Erythroblast (primary cell): ENCODE measurements at regions not wholly inside any gene's neighbourhood (a gene's known extent, or its start where the extent isn't known, plus 50 kb on each side); places are given as distances from the start of the nearest gene placed in this dataset.

Experiments
- GATA1 ChIP-seq: IDR thresholded peaks from 2 replicates; pipeline ENCODE4 v1.6.1; 2011; ENCODE audit warnings: low read depth, mild to moderate bottlenecking, control low read depth, low read length, moderate library complexity
- POLR2A ChIP-seq: IDR thresholded peaks from 2 replicates; pipeline ENCODE4 v1.6.1; 2011; ENCODE audit warnings: mild to moderate bottlenecking, low read length

DNA sequence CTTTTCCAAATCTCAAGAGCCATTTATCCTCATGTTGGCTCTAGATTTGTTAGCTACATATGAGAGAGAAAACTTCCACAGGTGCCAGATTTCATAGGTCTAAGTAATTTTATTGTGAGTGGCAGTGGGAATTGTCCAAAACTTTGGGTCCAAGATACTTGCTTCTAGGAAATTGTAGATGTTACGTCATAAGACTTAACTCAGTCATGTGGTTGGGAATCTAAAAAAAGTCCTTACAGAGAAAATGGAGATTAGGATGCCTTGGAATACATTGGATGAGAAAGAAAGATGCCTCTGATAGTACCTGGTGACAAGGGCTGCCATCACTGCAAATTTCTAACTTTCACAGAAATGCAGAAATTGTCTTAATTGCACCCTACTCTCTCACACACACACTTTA, 506.5 kb downstream of the C4orf33 start:
- TF ChIP-seq GATA1 (no peak), POLR2A (no peak)
